HL-60 (cell line): ENCODE measurements at regions not wholly inside any gene's neighbourhood (a gene's known extent, or its start where the extent isn't known, plus 50 kb on each side); places are given as distances from the start of the nearest gene placed in this dataset.

Experiments
- CTCF ChIP-seq: IDR thresholded peaks from one replicate; pipeline ENCODE4 v1.5.1; 2011; ENCODE audit warnings: low read length, control low read depth, inconsistent platforms; ENCODE audit not compliant: insufficient read depth
- GABPA ChIP-seq: IDR thresholded peaks from 2 replicates; pipeline ENCODE4 v1.6.1; 2012; ENCODE audit warnings: low read depth
- POLR2AphosphoS5 ChIP-seq: IDR thresholded peaks from 2 replicates; pipeline ENCODE4 v1.6.1; 2012; ENCODE audit warnings: low read depth
- SPI1 ChIP-seq: IDR thresholded peaks from 2 replicates; pipeline ENCODE4 v1.6.1; 2012; ENCODE audit warnings: low read depth, mild to moderate bottlenecking, borderline replicate concordance
- TF ChIP-seq, protein P1 (sequence below): IDR thresholded peaks from 2 replicates; pipeline ENCODE4 v1.6.1; 2012; ENCODE audit warnings: low read depth; ENCODE audit not compliant: insufficient replicate concordance

DNA sequence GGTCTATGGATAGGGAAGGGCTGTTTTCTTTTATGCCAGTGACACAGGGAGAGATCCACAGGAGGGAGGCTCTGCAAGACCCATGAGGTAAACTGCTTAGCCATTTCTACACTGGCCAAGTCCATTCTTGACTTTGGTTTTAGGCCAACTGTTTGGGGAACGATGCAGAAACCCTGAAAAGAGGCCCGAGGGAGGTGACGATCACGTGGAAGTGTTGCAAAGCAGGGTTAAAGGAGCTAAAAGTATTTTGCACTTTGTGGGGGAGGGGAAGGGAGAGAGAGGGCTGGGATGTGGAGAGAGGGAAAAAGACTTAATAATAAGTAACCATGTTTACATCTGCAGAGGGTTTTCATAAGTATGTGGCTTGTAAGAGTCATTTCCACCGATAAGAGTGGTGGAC, 239.7 kb downstream of the EMX2 start:
- TF ChIP-seq POLR2AphosphoS5 (no peak), CTCF (no peak), SPI1 (no peak), GABPA (no peak)
- TF ChIP-seq, protein P1, sequence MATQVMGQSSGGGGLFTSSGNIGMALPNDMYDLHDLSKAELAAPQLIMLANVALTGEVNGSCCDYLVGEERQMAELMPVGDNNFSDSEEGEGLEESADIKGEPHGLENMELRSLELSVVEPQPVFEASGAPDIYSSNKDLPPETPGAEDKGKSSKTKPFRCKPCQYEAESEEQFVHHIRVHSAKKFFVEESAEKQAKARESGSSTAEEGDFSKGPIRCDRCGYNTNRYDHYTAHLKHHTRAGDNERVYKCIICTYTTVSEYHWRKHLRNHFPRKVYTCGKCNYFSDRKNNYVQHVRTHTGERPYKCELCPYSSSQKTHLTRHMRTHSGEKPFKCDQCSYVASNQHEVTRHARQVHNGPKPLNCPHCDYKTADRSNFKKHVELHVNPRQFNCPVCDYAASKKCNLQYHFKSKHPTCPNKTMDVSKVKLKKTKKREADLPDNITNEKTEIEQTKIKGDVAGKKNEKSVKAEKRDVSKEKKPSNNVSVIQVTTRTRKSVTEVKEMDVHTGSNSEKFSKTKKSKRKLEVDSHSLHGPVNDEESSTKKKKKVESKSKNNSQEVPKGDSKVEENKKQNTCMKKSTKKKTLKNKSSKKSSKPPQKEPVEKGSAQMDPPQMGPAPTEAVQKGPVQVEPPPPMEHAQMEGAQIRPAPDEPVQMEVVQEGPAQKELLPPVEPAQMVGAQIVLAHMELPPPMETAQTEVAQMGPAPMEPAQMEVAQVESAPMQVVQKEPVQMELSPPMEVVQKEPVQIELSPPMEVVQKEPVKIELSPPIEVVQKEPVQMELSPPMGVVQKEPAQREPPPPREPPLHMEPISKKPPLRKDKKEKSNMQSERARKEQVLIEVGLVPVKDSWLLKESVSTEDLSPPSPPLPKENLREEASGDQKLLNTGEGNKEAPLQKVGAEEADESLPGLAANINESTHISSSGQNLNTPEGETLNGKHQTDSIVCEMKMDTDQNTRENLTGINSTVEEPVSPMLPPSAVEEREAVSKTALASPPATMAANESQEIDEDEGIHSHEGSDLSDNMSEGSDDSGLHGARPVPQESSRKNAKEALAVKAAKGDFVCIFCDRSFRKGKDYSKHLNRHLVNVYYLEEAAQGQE: no peak
